ENCODE measurements at regions not wholly inside any gene's neighbourhood (a gene's known extent, or its start where the extent isn't known, plus 50 kb on each side); places are given as distances from the start of the nearest gene placed in this dataset.
A peak's percentile ranks its signal among the peaks of the same experiment; 100 is the strongest.

DNA sequence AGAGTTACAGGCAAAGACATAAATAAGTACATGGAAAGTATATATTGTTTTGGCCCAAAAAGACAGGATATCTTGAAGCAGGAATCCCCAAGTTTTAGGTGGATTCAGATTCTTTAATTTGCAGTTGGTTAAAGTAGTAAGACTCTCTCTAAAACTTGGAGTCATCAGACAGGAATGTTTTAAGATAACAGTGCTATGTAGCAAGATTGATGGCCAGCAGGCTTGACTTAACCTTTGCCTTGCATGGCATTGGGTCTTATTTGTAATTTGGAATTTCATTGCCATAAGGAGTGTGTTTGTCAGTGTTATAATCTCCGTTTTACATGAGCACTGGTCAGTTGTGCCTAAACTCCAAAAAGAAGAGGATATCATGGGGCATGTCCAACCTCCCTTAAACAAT lies 727.6 kb upstream of the CHRM3 start:
- H3K4me2 ChIP-seq (ENCODE audit: low read depth, low read length) = no peak overlapping the region

DNA sequence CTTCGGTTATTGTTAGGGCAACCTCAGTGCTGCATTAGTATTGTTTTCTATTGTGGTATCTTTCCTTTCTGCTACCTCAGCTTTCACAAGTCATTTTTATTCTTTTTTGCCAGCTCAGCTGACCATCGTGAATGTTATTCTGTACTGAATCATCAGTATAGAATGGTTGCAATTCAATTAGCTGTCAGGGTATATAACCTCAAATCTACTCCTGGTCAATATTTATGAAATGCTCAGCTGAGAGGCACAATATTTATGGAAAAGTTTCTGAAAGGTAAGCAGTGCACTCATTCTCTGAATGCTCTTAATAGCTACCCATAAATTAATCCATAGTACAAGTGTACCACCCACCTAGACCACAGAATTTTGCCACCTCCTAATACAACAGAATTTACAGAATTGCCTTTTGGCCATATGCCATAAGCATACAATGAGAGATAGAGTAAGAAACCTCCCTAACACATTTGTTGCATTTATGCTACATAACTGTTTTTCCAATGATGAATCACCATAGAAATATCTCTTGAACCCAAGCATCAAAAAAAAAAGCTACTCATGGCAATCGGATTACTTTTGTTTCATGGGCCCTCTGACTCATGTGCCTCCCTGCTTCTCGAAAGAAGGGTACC lies 732.6 kb upstream of the CHRM3 start:
- Histone ChIP-seq H3K4me1 (ENCODE audit: low read length) (peaks cover 26% of the 10 kb centered on the region), H4K20me1 (ENCODE audit: insufficient read depth, low read length) (no peaks in the 10 kb centered on the region), H3K27me3 (replicated peaks; ENCODE audit: insufficient read depth, low read length) (no peaks in the 10 kb centered on the region), H3K9me3 (replicated peaks; ENCODE audit: insufficient read depth, low read length) (no peaks in the 10 kb centered on the region), H3K9me2 (replicated peaks; ENCODE audit: insufficient read depth, low read length) (no peaks in the 10 kb centered on the region), H3F3A (ENCODE audit: insufficient read depth, low read length) (peaks cover 12% of the 10 kb centered on the region), H3K79me2 (ENCODE audit: low read length) (no peaks in the 10 kb centered on the region), H3K36me3 (replicated peaks; ENCODE audit: insufficient read depth, low read length) (no peaks in the 10 kb centered on the region), H3K9ac (ENCODE audit: low read length) (peak overlapping the region; percentile 22; the same call in 1 of the 2 replicates), H3K4me2 (ENCODE audit: low read depth, low read length) (peak overlapping the region; percentile 53), H3K4me3 (ENCODE audit: low read length) (no peak overlapping the region; the same call in 1 of the 2 replicates), H2AFZ (ENCODE audit: low read length) (peak overlapping the region; percentile 25; the same call in 1 of the 2 replicates), H3K27ac (ENCODE audit: low read length) (peak overlapping the region; percentile 62; the same call in 1 of the 2 replicates)
- no peak for TF ChIP-seq EZH2 (optimal IDR thresholded peaks at IDR 0.05; ENCODE audit: low read depth, low read length)
- TF ChIP-seq, protein P1, sequence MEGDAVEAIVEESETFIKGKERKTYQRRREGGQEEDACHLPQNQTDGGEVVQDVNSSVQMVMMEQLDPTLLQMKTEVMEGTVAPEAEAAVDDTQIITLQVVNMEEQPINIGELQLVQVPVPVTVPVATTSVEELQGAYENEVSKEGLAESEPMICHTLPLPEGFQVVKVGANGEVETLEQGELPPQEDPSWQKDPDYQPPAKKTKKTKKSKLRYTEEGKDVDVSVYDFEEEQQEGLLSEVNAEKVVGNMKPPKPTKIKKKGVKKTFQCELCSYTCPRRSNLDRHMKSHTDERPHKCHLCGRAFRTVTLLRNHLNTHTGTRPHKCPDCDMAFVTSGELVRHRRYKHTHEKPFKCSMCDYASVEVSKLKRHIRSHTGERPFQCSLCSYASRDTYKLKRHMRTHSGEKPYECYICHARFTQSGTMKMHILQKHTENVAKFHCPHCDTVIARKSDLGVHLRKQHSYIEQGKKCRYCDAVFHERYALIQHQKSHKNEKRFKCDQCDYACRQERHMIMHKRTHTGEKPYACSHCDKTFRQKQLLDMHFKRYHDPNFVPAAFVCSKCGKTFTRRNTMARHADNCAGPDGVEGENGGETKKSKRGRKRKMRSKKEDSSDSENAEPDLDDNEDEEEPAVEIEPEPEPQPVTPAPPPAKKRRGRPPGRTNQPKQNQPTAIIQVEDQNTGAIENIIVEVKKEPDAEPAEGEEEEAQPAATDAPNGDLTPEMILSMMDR (IDR thresholded peaks at IDR 0.05; ENCODE audit: low read length) = no peak
- TF ChIP-seq EZH2phosphoT487 (IDR thresholded peaks at IDR 0.05; ENCODE audit: low read length) = no peak
- peak; percentile 87 for DNase-seq

More for the DNA sequence above, 727.6 kb upstream of the CHRM3 start:
- TF ChIP-seq EZH2 (optimal IDR thresholded peaks at IDR 0.05; ENCODE audit: low read depth, low read length) (no peak), EZH2phosphoT487 (IDR thresholded peaks at IDR 0.05; ENCODE audit: low read length) (no peak)
- TF ChIP-seq, protein P1 (IDR thresholded peaks at IDR 0.05; ENCODE audit: low read length) = no peak
- H3K4me3 ChIP-seq (ENCODE audit: low read length) = no peak overlapping the region
- no peak overlapping the region for H3K9ac ChIP-seq (ENCODE audit: low read length)
- H3K36me3 ChIP-seq (replicated peaks; ENCODE audit: insufficient read depth, low read length) = no peaks in the 10 kb centered on the region
- H3K9me3 ChIP-seq (replicated peaks; ENCODE audit: insufficient read depth, low read length) = no peaks in the 10 kb centered on the region
- H3F3A ChIP-seq (ENCODE audit: insufficient read depth, low read length) = peaks cover 4% of the 10 kb centered on the region
- H3K27me3 ChIP-seq (replicated peaks; ENCODE audit: insufficient read depth, low read length) = no peaks in the 10 kb centered on the region
- H3K9me2 ChIP-seq (replicated peaks; ENCODE audit: insufficient read depth, low read length) = no peaks in the 10 kb centered on the region
- no peak for DNase-seq
- no peak overlapping the region for H3K27ac ChIP-seq (ENCODE audit: low read length)
- H2AFZ ChIP-seq (ENCODE audit: low read length) = no peak overlapping the region
- H4K20me1 ChIP-seq (ENCODE audit: insufficient read depth, low read length) = no peaks in the 10 kb centered on the region
- H3K79me2 ChIP-seq (ENCODE audit: low read length) = no peaks in the 10 kb centered on the region
- H3K4me1 ChIP-seq (ENCODE audit: low read length) = peaks cover 9% of the 10 kb centered on the region

DNA sequence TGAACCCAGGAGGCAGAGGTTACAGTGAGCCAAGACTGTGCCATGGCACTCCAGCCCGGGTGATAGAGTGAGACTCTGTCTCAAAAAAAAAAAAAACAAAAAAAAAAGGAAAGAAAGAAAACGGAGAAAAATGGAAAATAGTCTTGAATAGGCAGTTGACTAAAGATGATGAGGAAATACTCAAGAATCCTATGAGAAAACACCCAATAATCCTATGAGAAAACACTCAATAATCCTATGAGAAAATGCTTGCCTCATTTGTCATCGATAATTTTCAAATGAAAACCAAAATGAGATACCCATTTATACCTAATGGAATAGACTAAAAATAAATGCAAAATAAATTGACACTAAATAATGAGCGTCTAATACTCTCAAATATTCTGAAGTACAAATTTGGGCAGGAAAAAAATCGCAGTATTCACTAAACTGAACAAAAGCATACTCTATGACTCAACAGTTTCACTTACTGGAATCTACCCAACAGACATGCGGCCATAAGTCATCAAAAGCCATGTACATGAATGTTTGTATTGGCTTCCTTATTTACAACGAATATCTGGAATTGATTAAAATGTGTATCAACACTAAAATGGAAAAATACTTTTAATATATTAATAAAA lies 733.9 kb upstream of the CHRM3 start:
- no peak for DNase-seq
- H3K4me1 ChIP-seq (ENCODE audit: low read length) = peaks cover 29% of the 10 kb centered on the region
- no peaks in the 10 kb centered on the region for H3K9me3 ChIP-seq (replicated peaks; ENCODE audit: insufficient read depth, low read length)

More for the DNA sequence above, 733.9 kb upstream of the CHRM3 start:
- Histone ChIP-seq H3F3A (ENCODE audit: insufficient read depth, low read length) (peaks cover 12% of the 10 kb centered on the region), H3K27me3 (replicated peaks; ENCODE audit: insufficient read depth, low read length) (no peaks in the 10 kb centered on the region), H4K20me1 (ENCODE audit: insufficient read depth, low read length) (no peaks in the 10 kb centered on the region), H2AFZ (ENCODE audit: low read length) (no peak overlapping the region), H3K36me3 (replicated peaks; ENCODE audit: insufficient read depth, low read length) (no peaks in the 10 kb centered on the region), H3K9ac (ENCODE audit: low read length) (no peak overlapping the region), H3K9me2 (replicated peaks; ENCODE audit: insufficient read depth, low read length) (no peaks in the 10 kb centered on the region), H3K79me2 (ENCODE audit: low read length) (no peaks in the 10 kb centered on the region), H3K4me2 (ENCODE audit: low read depth, low read length) (peak overlapping the region; percentile 17; the same call in 1 of the 2 replicates), H3K27ac (ENCODE audit: low read length) (no peak overlapping the region), H3K4me3 (ENCODE audit: low read length) (no peak overlapping the region)
- TF ChIP-seq, protein P1 (IDR thresholded peaks at IDR 0.05; ENCODE audit: low read length) = no peak
- no peak for TF ChIP-seq EZH2phosphoT487 (IDR thresholded peaks at IDR 0.05; ENCODE audit: low read length)
- no peak for TF ChIP-seq EZH2 (optimal IDR thresholded peaks at IDR 0.05; ENCODE audit: low read depth, low read length)

Data from MM.1S (cell line).